PC-9 (cell line): ENCODE measurements at regions not wholly inside any gene's neighbourhood (a gene's known extent, or its start where the extent isn't known, plus 50 kb on each side); places are given as distances from the start of the nearest gene placed in this dataset.

ENCODE experiments used
- CTCF ChIP-seq: fragments of 200-600 bp; sonication (generic); conservative IDR thresholded peaks from 2 replicates; pipeline ENCODE4 v1.6.1; 2017; ENCODE audit warnings: mixed run types, antibody characterized with exemption, mild to moderate bottlenecking, moderate library complexity
- EZH2 ChIP-seq: fragments of 200-600 bp; sonication (generic); IDR thresholded peaks from 2 replicates; pipeline ENCODE4 v1.8.0; 2017; ENCODE audit warnings: antibody characterized with exemption, low read depth

DNA sequence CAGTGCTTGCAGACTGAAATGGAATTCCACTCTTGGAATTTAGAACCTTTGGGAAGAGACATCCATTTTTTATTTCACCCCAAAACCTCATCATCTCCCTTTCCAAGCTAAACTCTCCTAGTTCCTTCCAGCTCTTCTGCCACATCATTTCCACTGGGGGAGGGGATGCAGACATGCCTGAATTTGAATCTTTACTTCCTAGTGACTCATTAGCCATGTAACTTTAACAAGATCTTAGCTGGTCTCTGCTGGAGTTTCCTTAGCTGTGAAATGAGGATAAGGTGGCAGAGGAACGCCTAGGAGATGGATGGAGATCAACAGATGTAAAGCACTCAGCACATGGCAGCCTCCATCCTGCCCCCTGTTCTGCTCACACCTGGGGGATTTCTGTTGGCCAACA lies 266.8 kb downstream of the EN1 start:
- no peak for TF ChIP-seq CTCF
- no peak for TF ChIP-seq EZH2
